HG02885 (cell line): ENCODE measurements at regions not wholly inside any gene's neighbourhood (a gene's known extent, or its start where the extent isn't known, plus 50 kb on each side); places are given as distances from the start of the nearest gene placed in this dataset.

ENCODE experiments used
- ATAC-seq: cut with Tn5 transposase; IDR thresholded peaks from one replicate; pipeline ENCODE4 v1.9.1; 2021; ENCODE audit warnings: mild to moderate bottlenecking; ENCODE audit not compliant: unreplicated experiment, poor library complexity

GRCh38 chr16:85460252-85461021, 152.7 kb upstream of the GSE1 start:
- ATAC-seq: no peak

DNA sequence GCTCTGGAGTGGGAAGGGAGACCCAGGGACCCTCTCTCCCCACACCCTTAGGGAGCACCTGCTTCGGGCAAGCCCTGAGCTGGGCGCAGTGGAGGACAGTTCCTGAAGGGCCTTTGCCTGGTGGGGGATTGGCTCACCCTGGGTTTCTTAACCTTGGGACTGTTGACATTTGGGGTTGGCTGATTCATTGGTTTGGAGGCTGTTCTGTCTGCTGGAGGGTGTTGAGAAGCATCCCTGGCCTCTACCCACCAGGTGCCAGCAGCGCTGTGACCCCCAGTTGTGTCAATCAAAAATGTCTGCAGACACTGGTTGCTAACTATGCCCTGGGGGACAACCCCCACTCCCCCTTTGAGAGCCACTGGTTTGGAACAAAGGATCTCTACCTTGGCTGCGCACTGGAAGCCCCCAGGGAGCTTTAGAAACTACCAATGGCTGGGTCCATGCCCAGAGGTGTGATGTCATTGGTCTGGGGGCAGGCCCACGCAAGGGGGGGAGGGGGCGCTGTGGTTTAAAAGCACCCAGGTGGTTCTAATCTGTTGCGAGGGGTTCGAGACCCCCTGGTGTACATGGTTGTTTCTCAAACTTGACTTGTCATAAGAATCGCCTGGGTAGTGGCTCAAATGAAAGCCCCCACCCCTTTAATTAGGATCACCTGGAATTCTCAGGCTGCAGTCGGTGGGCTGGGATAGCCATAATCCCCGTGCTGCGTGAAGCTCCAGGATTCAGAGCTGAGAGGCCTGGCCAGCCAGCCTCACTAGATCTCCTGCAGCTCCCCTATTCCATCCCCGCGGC, 151.9 kb upstream of the GSE1 start:
- no peak for ATAC-seq

DNA sequence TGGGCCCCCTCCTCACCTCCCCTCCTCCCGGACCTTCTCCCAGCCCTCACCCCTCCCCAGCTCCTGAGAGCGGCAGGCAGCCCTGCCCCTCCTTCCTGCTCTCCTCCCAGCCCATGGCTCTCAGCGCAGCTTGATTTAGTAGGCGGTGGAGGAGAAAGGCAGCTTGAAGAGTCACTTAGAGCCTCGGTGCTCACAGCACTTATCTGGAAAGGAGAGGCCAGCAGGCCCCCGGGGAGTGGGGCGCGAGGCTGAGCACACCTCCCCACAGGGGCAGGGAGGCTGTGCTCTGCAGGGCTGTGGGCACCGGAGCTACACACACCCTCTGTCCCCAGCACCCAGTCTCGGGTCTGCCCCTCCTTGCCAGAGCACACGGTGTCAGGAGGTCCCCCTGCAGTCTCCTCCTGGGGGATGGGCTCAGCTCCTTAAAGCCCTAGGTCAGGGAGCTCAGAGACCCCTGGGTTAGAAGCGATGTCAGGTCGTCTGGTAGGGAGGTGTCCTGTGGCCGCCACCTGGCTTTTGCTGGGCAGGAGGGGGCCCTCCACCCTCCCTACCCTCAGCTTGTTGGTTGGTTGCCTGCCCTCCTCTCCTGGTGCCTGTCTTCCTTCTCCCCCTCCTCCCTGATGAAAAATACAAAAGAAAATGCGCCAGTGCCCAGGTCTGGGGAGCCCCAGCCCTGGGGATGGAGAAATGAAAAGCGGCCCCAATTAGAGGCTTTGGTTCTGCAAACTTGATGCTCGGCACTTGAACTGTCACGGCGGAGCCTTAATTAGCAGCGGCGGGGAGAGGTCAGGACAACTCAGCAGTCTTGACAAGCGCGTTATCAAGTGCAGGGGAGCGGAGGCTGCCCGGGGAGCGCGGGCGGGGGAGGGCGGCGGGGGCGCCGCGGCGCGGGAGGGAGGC, 151.1 kb upstream of the GSE1 start:
- no peak for ATAC-seq

- no peak for ATAC-seq
These were observed 150.2 kb upstream of the GSE1 start for GRCh38 chr16:85462714-85463611.

DNA sequence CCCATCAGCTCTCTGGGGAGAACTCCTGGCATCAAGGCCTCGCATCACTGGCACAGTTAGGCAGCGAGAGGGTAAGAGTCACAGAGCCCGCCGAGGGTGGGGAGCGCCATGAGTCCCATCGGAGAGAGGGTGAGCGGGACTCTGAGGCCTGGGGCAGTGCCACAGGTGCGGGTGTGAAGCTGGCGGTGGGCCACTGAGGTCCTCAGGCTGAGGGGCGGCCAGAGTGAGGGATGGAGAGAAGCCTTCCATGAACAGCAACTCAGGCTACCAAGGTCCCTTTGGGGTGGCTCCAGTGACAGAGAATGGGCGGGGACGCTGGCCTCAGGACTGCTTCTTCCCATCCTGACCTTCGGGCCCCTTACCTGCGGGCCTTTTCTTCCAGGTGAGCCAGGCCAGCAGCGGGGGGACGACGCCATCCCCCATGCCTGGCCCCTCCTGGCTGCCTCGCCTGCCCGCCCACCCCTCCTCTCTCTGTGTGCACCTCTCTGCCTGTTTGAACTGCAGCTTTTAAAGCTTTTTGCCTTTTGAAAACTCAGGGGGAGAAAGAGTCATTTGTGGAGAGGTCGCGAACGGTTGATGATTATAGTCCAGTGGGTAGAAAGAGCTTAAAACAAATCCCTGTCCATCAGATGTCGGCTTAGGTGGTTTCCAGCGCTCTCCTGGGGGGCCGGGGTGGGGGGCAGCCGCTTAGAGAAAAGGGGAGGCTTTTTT, 149.3 kb upstream of the GSE1 start:
- no peak for ATAC-seq

DNA sequence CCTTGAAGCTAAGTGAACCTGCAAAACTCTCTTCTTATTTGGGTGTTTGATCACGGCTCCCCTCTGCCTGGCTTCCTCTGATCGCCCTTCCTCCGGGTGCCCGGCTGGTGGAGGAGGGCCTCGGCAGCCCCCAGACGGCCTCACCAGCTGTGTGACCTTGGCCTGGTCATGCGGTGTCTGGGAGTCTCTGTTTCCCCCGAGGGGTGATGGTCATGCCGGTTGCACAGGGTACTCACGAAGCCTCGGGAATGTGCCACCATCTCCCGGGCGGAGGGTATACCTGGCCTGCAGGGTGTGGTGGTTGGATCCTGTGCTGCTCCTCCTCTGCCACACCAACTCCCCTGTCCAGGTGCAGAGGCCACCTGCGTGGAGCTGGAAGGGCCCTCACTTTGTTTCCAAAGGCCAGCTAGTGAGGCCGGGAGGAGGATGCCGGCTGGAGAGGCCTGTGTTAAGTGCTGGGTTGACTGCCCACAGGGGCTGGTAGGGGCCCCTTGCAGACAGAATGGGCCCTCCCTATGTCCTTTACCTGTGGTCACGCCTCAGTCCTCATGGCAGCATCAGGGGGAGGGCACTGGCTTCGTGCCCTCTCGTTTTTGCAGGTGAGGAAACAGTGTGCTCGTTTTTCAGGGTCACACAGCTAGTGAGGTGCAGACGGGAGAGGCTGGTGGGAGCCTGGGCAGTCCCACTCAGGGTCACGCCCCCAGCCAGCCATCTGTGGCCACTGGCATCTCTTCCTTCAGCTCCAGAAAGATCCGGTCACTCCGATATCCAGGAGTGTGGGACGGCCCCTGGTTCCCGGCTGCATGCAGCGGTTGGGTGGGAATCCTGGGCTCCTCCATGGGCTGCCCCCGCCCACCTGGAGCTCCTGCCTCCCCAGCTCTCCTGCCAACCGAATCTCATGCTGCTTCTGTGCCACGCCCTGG, 148.5 kb upstream of the GSE1 start:
- ATAC-seq: no peak

- ATAC-seq: no peak
These were observed 147.5 kb upstream of the GSE1 start for GRCh38 chr16:85465328-85466303.

GRCh38 chr16:85466304-85466700, 146.8 kb upstream of the GSE1 start:
- no peak for ATAC-seq

GRCh38 chr16:85466989-85467388, 146.1 kb upstream of the GSE1 start:
- ATAC-seq: no peak

DNA sequence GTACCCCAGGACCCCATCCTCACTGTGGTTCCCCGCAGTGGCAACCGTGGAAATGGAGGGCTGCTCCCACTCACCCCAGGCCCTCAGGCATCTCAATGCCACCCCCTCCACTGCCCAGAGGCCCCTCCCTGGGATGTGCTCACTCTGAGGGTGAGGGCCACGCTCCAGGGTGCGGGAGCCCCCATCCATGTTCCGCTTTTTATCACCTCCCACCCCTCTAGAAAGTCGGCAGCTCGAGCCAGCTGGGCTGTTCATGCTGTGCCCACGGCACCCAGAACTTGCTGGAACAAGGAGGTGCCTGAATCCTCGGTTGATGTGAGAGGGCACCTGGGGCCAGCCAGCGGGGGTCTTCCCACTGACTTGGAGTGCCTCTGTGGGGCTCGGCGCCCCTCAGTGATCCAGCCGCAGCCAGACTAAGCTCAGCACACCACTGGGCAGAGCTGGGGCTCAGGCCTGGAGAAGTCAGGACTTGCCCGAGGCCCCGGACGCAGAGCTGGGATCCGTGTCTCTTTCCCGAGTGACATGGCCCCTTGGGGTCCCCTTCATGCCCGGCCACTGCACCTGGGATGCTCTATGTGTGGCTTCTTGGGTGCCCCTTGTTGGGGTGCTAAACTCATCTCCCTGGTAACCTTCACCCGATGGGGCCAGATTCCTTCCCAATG, 143.1 kb upstream of the GSE1 start:
- no peak for ATAC-seq

DNA sequence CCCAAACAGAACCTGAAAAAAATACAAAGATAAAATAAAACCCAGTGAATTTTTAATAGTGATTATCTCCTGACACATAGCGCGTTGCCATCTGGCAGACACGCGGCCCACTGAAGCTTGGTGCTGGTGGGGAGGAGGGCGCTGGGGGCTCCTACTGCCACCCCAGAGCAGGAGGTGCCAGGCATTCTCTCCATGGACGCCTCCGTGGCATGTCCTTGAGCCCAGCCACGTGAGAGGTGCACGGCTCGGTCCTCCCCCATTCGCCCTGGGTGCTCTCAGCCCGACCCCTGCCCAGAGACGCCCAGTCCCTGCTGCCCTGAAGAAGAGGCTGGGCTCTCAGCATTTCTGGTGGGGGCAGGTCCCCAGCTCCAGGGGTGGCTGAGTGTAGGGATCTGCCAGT, 142.2 kb upstream of the GSE1 start:
- no peak for ATAC-seq

GRCh38 chr16:85471469-85472431, 141.4 kb upstream of the GSE1 start:
- no peak for ATAC-seq

DNA sequence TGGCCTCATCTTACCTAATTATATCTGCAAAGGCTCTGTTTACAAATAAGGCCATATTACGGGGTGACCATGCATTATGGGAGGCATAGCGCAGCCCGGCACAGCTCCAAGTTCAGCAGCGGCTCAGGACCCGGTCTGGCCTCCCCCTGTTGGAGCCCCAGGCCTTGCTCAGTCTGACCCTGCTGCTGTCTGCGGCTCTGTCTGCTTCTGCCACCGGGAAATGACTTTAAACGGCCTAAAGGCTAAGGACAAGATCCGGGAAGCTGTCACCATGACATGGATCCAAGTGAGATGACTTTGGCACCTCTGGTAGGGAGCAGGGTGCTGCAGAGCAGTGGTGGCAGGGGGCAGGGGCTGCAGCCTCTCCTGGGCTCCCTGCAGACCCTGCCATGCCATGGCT, 140.6 kb upstream of the GSE1 start:
- no peak for ATAC-seq

DNA sequence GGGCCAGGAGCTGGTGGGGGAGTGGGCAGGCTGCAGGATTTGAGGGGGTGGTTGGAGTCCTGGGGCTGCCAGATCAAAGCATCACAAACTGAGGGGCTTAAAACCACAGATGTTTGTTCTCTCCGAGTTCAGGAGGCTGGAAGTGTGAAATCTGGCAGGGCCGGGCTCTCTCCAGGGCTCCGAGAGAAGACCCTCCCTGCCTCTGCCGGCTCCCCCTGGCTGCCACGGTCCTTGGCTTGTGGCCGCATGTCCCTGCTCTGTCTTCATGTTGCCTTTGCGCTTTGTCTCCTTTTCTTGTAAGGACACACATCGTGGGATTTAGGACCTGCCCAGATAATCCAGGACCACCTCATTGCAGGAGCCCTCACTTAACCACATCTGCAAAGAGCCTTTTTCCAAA, 139.8 kb upstream of the GSE1 start:
- ATAC-seq: no peak

DNA sequence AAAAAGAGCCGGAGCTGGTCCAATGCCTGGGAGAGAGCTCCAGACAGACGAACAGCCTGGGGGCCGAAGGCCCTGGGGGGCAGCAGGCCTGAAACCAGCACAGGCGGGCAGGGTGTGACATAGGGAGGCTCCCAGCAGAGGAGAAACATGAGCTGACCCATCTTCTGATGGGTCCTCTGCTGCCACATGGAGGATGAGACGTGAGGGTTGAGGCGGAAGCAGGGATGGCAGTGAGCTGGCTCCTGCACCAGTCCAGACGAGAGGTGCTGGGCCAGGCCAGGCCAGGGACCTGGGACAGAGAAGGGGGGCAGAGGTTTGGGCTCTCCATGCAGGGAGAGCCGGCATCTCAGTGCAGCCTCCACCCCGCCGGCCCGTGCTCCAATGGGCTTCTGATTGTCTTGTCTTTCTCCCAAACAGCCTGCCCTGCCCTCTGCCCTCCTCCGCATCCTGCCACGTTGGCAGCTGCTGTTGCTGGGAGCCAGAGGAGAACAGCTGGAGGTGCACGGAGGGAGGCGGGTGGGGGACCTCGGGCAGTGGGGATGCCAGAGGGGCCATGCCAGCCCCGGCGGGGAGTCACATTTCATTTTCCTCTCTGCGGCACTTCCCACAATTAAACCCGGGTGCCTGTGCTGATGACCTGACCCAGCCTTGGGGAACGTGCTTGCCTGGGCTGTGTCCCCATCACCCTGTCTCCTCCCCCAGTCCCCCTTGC, 139.1 kb upstream of the GSE1 start:
- no peak for ATAC-seq
